IMR-90 (cell line): ENCODE measurements at regions not wholly inside any gene's neighbourhood (a gene's known extent, or its start where the extent isn't known, plus 50 kb on each side); places are given as distances from the start of the nearest gene placed in this dataset.

Experiments
- CEBPB ChIP-seq: IDR thresholded peaks from 2 replicates; pipeline ENCODE4 v1.6.1; 2012; ENCODE audit warnings: low read depth, low read length, improper control_type of control experiment
- CTCF ChIP-seq: conservative IDR thresholded peaks from 2 replicates; pipeline ENCODE4 v1.5.1; 2012; ENCODE audit warnings: mild to moderate bottlenecking, low read depth, low read length, improper control_type of control experiment
- MAFK ChIP-seq: IDR thresholded peaks from 2 replicates; pipeline ENCODE4 v1.6.1; 2012; ENCODE audit warnings: low read depth, low read length, improper control_type of control experiment
- POLR2A ChIP-seq: IDR thresholded peaks from 2 replicates; pipeline ENCODE4 v1.6.1; 2012; ENCODE audit warnings: mild to moderate bottlenecking, low read depth, low read length
- RCOR1 ChIP-seq: IDR thresholded peaks from 2 replicates; pipeline ENCODE4 v1.6.1; 2012; ENCODE audit warnings: mild to moderate bottlenecking, low read length, improper control_type of control experiment; ENCODE audit not compliant: insufficient replicate concordance
- RFX5 ChIP-seq: IDR thresholded peaks from 2 replicates; pipeline ENCODE4 v1.8.0; 2012; ENCODE audit warnings: low read depth, mild to moderate bottlenecking, low read length, moderate library complexity
- SMC3 ChIP-seq: fragments of 150-350 bp; IDR thresholded peaks from 2 replicates; pipeline ENCODE4 v1.6.1; 2016; ENCODE audit warnings: low read depth, mild to moderate bottlenecking, antibody characterized with exemption, low read length, moderate library complexity
- USF2 ChIP-seq: fragments of 150-350 bp; IDR thresholded peaks from 2 replicates; pipeline ENCODE4 v1.6.1; 2017; ENCODE audit warnings: mild to moderate bottlenecking, antibody characterized with exemption, low read length, low read depth

- TF ChIP-seq CTCF (no peak), POLR2A (no peak), CEBPB (no peak), USF2 (no peak), RFX5 (no peak), SMC3 (no peak), RCOR1 (no peak), MAFK (no peak)
Measured at GRCh38 chr2:75431276-75431675, 129.5 kb downstream of the EVA1A start.
